NCI-H146 (cell line): ENCODE measurements at regions not wholly inside any gene's neighbourhood (a gene's known extent, or its start where the extent isn't known, plus 50 kb on each side); places are given as distances from the start of the nearest gene placed in this dataset.

ENCODE experiments used
- DNase-seq: peaks from one replicate; lab custom pipeline; 2025; lab: John Stamatoyannopoulos, UW

GRCh38 chr7:46572691-46573090, 651.6 kb upstream of the IGFBP3 start:
- no peak for DNase-seq

GRCh38 chr7:46571996-46572395, 650.9 kb upstream of the IGFBP3 start:
- no peak for DNase-seq

GRCh38 chr7:46569133-46569465, 648.0 kb upstream of the IGFBP3 start:
- DNase-seq, result no peak

- DNase-seq, result no peak
These were observed 647.5 kb upstream of the IGFBP3 start for GRCh38 chr7:46568420-46569132.

GRCh38 chr7:46567858-46568257, 646.8 kb upstream of the IGFBP3 start:
- DNase-seq, result no peak

- no peak for DNase-seq
These were observed 645.2 kb upstream of the IGFBP3 start for GRCh38 chr7:46566097-46566774.

GRCh38 chr7:46565253-46566096, 644.4 kb upstream of the IGFBP3 start:
- DNase-seq, result no peak

GRCh38 chr7:46559194-46559832, 638.2 kb upstream of the IGFBP3 start:
- no peak for DNase-seq

GRCh38 chr7:46558482-46559193, 637.6 kb upstream of the IGFBP3 start:
- DNase-seq, result no peak

GRCh38 chr7:46557781-46558180, 636.7 kb upstream of the IGFBP3 start:
- no peak for DNase-seq

- no peak for DNase-seq
These were observed 636.2 kb upstream of the IGFBP3 start for GRCh38 chr7:46557295-46557711.

GRCh38 chr7:46554688-46555422, 633.8 kb upstream of the IGFBP3 start:
- DNase-seq, result no peak

- no peak for DNase-seq
These were observed 630.5 kb upstream of the IGFBP3 start for GRCh38 chr7:46551603-46552002.

GRCh38 chr7:46550864-46551263, 629.8 kb upstream of the IGFBP3 start:
- no peak for DNase-seq

GRCh38 chr7:46549892-46550639, 629.0 kb upstream of the IGFBP3 start:
- no peak for DNase-seq

- no peak for DNase-seq
These were observed 628.3 kb upstream of the IGFBP3 start for GRCh38 chr7:46549347-46549746.

- no peak for DNase-seq
These were observed 626.0 kb upstream of the IGFBP3 start for GRCh38 chr7:46547044-46547443.

- DNase-seq, result no peak
These were observed 624.7 kb upstream of the IGFBP3 start for GRCh38 chr7:46545790-46546189.

- no peak for DNase-seq
These were observed 623.4 kb upstream of the IGFBP3 start for GRCh38 chr7:46544396-46545008.

- DNase-seq, result no peak
These were observed 621.0 kb upstream of the IGFBP3 start for GRCh38 chr7:46542076-46542475.
